ENCODE measurements at regions not wholly inside any gene's neighbourhood (a gene's known extent, or its start where the extent isn't known, plus 50 kb on each side); places are given as distances from the start of the nearest gene placed in this dataset.

DNA sequence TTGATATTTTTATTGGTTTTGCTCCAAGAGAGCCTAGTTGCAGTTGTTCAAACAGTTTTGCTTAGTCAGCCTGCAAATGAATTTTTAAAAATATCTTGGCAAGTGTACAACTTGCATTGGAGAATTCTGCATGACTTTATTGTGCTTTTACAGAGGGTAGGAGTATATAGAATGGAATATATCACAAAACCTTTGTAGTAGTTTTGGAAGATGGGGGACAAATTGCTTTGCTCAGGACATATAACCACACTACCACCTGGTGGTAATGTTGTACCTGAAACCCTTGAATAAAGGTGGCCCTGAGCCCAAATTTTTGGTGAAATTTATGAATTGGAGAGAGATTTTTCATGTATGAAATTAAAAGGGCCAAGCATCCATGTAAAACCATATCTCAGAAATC lies 645.2 kb downstream of the MED13L start:
- H3K4me1 Mint-ChIP-seq, result no peaks in the 10 kb centered on the region
- no peak overlapping the region for H3K27ac Mint-ChIP-seq
- no peaks in the 10 kb centered on the region for H3K36me3 Mint-ChIP-seq
- no peak overlapping the region for H3K4me3 Mint-ChIP-seq
- peaks cover 0 to 17% (median 3%) of the 10 kb centered on the region in 5 donors for H3K27me3 Mint-ChIP-seq
- DNase-seq (no peak), ATAC-seq (no peak)
- POLR2A ChIA-PET, result no interaction called here
- H3K9me3 Mint-ChIP-seq, result peaks cover 0 to 9% (median 0%) of the 10 kb centered on the region in 9 donors

DNA sequence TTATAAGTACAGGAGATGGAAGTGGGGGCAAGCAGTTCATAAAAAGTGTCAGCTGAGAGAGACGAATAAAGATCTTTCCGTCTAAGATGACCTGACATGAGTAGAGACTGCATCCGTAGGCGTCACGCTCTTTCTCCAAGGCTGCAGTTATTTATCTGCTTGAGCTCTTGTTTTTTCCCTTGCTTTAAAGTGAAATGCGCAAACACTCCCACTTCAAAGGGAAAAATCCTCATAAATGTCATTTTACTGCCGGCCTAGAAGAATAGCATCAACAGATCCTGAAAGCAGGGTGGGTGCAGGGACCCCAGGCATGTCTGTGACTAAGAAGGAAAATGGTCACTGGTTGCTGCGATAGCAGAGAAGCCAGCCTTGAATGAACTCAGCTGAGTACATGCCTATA lies 647.4 kb downstream of the MED13L start:
- POLR2A ChIA-PET, result no interaction called here
- H3K4me3 Mint-ChIP-seq, result no peak overlapping the region
- peaks cover 0 to 3% (median under 1%) of the 10 kb centered on the region in 9 donors for H3K9me3 Mint-ChIP-seq
- no peaks in the 10 kb centered on the region for H3K4me1 Mint-ChIP-seq
- DNase-seq (no peak), ATAC-seq (no peak)
- peaks cover 0 to 13% (median 2%) of the 10 kb centered on the region in 5 donors for H3K27me3 Mint-ChIP-seq
- no peak overlapping the region for H3K27ac Mint-ChIP-seq
- no peaks in the 10 kb centered on the region for H3K36me3 Mint-ChIP-seq

DNA sequence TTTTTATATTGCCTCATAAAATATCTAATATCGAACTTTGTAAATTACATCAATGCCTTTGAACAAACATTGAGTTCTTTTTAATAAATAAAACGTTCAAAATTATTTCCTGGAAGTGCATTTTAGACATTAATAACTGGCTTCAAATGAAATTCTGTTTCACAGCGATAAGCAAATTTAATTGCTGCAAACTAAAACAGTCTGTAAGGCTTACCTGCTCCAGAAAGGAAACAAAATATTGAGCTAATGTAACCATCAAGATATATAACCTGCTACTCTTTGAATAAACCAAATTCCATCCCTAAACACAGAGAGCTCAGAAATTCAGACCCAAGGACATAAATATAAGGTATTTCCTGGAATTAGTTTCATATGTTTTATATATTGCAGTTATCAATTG lies 651.3 kb downstream of the MED13L start:
- POLR2A ChIA-PET, result no interaction called here
- no peaks in the 10 kb centered on the region for H3K4me1 Mint-ChIP-seq
- H3K27ac Mint-ChIP-seq, result no peak overlapping the region
- DNase-seq, result no peak
- H3K27me3 Mint-ChIP-seq, result peaks cover 4 to 17% (median 10%) of the 10 kb centered on the region in 5 donors
- no peak for ATAC-seq
- H3K4me3 Mint-ChIP-seq, result no peak overlapping the region
- no peaks in the 10 kb centered on the region for H3K36me3 Mint-ChIP-seq
- H3K9me3 Mint-ChIP-seq, result peaks cover 0 to 8% (median 2%) of the 10 kb centered on the region in 9 donors

DNA sequence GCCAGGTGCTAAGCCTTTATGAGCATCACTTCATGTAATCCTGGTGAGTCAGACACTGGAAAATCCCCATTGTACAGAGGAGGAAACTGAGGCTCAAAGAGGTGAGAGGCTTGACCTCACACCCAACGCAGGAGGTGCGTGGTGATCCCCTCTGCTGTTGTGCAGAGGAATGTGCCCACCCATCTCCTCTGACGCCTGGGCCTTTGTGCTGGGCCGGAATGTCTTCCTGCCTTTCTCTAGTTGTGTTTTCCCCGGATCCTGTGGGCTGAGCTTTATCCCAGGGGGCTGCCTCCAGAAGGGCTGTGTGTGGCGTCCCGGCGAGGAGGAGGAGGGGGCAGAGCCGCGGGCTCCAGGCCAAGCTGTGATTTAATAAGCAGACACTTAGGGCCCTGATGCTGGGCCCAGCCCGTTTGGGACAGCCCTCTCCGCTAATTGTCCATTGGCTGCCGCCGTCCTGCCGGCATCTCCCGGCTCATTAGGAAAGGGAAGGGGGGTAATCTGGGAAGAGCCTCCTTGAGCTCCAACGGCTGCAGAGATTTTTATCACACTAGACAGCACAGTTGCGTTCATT lies 653.6 kb downstream of the MED13L start:
- H3K36me3 Mint-ChIP-seq, result no peaks in the 10 kb centered on the region
- POLR2A ChIA-PET, result no interaction called here
- peaks cover 0 to 2% (median 0%) of the 10 kb centered on the region in 4 donors for H3K4me1 Mint-ChIP-seq

DNA sequence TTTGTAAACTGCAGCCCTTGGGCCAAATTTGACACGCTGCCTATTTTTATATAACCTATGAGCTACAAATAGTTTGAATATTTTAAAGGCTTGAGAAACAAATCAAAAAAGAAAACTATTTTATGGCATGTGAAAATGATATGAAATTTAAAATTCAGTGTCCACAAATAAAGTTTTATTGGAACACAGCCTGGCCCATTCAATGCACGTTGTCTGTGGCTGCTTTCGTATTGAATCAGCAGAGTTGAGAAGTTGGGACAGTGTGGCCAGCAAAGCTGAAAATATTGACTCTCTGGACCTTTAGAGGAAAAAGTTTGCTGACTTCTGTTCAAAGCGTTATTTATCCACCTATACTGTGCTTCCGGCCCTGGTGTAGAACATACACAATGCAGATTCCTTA lies 654.2 kb downstream of the MED13L start:
- POLR2A ChIA-PET, result no interaction called here
- Mint-ChIP-seq H3K4me3 (no peak overlapping the region), H3K4me1 (peaks cover 0 to 2% (median 0%) of the 10 kb centered on the region in 4 donors), H3K27ac (no peak overlapping the region), H3K27me3 (peaks cover 6 to 39% (median 21%) of the 10 kb centered on the region in 5 donors), H3K9me3 (peaks cover 0 to 9% (median 5%) of the 10 kb centered on the region in 9 donors), H3K36me3 (no peaks in the 10 kb centered on the region)
- ATAC-seq, result no peak
- no peak for DNase-seq

More for the DNA sequence above, 653.6 kb downstream of the MED13L start:
- H3K27ac Mint-ChIP-seq, result no peak overlapping the region
- no peak for DNase-seq
- peaks cover 6 to 39% (median 20%) of the 10 kb centered on the region in 5 donors for H3K27me3 Mint-ChIP-seq
- peaks cover 0 to 8% (median 2%) of the 10 kb centered on the region in 9 donors for H3K9me3 Mint-ChIP-seq
- no peak for ATAC-seq
- peak overlapping the region in 1 of 10 donors; percentile 30 for H3K4me3 Mint-ChIP-seq

DNA sequence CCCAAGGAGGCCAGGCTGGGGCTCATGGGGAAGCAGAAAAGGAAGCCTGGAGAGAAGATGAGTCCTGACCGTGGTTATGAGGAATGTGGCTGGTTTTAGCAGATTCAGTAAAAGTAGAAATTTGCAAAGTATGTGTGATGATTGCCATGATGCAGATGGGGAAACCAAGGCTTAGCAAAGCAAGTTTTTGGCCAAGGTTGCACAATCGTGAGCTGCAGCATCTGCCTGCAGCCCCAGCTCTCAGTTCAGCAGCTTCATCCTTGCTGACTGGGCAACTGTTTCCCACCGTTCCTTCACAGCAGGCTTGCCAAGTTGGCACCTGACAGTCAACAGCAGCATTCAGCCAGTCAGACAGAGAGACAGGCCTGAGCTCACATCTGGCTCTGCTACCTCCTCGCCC lies 656.7 kb downstream of the MED13L start:
- POLR2A ChIA-PET, result no interaction called here
- Mint-ChIP-seq H3K27me3 (peaks cover 6 to 56% (median 24%) of the 10 kb centered on the region in 5 donors), H3K27ac (no peak overlapping the region), H3K9me3 (peaks cover 4 to 23% (median 8%) of the 10 kb centered on the region in 9 donors), H3K4me3 (no peak overlapping the region), H3K4me1 (peaks cover 0 to 4% (median 0%) of the 10 kb centered on the region in 4 donors), H3K36me3 (no peaks in the 10 kb centered on the region)
- no peak for DNase-seq
- no peak for ATAC-seq

DNA sequence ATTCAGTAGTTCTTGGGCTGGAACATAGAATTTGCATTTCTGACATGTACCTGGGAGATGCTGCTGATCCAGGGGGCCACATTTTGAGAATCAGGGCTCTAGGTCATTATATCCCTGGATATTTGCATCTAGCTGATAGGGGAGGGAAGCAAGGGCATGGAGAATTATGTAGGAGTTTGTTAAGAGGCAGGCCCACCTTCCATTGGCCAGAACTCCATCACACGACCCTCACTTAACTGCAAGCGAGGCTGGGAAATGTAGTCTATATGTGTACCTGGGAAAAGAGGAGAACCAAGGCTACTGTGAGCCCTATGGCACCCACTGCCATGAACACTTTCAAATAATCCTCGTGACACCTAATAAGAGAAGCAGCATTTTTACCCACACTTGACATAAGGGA lies 657.6 kb downstream of the MED13L start:
- Mint-ChIP-seq H3K9me3 (peaks cover under 1 to 23% (median 8%) of the 10 kb centered on the region in 9 donors), H3K4me3 (no peak overlapping the region), H3K36me3 (no peaks in the 10 kb centered on the region), H3K4me1 (peaks cover 0 to 4% (median 0%) of the 10 kb centered on the region in 4 donors), H3K27ac (no peak overlapping the region), H3K27me3 (peaks cover 6 to 56% (median 24%) of the 10 kb centered on the region in 5 donors)
- POLR2A ChIA-PET, result no interaction called here
- ATAC-seq, result no peak
- no peak for DNase-seq

DNA sequence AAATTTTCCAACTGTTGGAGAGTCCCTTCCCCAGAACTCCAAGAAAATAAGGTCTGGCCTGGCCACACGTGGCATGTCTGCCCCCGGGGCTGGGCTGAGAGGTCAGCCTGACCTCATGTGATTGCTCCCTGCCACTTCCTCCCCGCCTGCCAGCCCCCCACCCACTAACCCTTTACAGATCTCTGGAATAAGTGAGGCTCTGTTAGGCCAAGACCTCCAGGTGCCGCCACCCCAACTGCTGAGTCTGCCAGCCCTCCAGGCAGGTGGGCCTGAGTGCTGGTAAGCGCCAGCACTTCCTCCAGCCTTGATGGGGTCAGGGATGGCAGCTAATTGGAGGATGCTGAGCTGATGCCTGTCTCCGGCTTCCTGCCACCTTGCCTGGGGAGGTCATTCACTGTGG lies 658.4 kb downstream of the MED13L start:
- Mint-ChIP-seq H3K9me3 (peaks cover 0 to 23% (median 8%) of the 10 kb centered on the region in 9 donors), H3K27me3 (peaks cover 6 to 54% (median 24%) of the 10 kb centered on the region in 5 donors), H3K27ac (no peak overlapping the region), H3K4me1 (peaks cover 0 to 4% (median 0%) of the 10 kb centered on the region in 4 donors), H3K36me3 (no peaks in the 10 kb centered on the region), H3K4me3 (no peak overlapping the region)
- no peak for DNase-seq
- POLR2A ChIA-PET, result no interaction called here
- no peak for ATAC-seq

DNA sequence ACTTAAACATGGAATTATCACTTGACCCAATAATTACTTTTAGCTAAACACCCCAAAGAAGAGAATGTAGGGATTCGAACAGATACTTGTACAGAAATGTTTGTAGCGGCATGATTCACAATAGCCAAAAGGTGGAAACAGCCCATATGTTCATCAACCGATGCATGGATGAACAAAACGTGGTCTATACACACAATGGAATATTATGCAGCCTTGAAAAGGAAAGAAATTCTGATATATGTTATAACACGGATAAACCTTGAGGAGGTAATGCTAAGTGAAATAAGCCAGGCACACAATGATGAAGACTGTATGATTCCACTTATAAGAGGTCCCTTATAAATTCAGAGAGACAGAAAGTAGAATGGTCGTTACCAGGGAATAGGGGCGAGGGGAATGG lies 659.4 kb downstream of the MED13L start:
- H3K9me3 Mint-ChIP-seq, result peaks cover 2 to 23% (median 8%) of the 10 kb centered on the region in 9 donors
- H3K4me3 Mint-ChIP-seq, result peak overlapping the region in 1 of 10 donors; percentile 8
- peaks cover 0 to 4% (median 0%) of the 10 kb centered on the region in 4 donors for H3K4me1 Mint-ChIP-seq
- H3K27ac Mint-ChIP-seq, result no peak overlapping the region
- H3K27me3 Mint-ChIP-seq, result peaks cover 6 to 47% (median 18%) of the 10 kb centered on the region in 5 donors
- H3K36me3 Mint-ChIP-seq, result no peaks in the 10 kb centered on the region
- ATAC-seq, result no peak
- no peak for DNase-seq
- POLR2A ChIA-PET, result no interaction called here

DNA sequence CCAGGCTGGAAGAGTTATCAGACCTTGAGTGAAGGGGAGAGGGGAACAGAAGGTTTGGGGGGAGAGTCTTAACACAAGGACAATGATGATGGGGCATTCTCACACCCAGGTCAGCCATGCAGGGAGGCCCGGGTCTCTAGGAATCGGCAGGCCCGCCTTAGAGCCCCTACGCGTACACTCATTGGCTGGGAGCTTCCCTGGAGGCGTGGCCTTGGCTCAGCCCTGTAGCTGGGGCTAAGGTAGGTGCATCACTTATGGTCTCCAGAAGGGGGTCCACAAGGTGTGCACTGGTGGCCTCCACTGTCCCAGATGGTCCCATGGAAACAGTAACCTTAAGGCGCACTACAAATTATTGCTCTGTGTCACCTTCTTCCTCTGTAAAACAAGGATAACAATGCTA lies 660.1 kb downstream of the MED13L start:
- DNase-seq, result no peak
- H3K9me3 Mint-ChIP-seq, result peaks cover 2 to 23% (median 7%) of the 10 kb centered on the region in 9 donors
- POLR2A ChIA-PET, result no interaction called here
- H3K4me1 Mint-ChIP-seq, result peaks cover 0 to 4% (median 0%) of the 10 kb centered on the region in 4 donors
- H3K27me3 Mint-ChIP-seq, result peaks cover 6 to 47% (median 18%) of the 10 kb centered on the region in 5 donors
- ATAC-seq, result no peak
- no peak overlapping the region for H3K27ac Mint-ChIP-seq
- H3K36me3 Mint-ChIP-seq, result no peaks in the 10 kb centered on the region
- no peak overlapping the region for H3K4me3 Mint-ChIP-seq

DNA sequence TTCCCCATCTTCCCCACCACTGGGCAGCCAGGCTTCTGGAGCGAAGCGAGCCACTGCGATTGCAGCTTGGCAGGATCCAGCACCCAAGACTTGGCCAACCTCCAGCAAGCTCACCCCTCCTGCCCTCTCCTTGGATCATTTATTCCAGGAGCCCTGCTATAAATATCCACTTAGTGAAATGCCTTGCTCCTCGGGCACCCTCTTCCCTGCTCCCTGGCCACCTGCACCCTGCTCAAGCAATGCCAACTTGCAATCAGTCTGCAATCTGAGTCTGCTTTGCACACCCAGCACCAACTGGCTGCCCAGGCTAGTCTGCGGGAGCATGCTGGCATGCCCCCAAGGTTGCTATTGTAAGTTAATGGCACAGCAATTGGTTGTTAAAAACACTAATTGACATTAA lies 666.0 kb downstream of the MED13L start:
- DNase-seq (no peak), ATAC-seq (no peak)
- peaks cover 0 to 5% (median under 1%) of the 10 kb centered on the region in 9 donors for H3K9me3 Mint-ChIP-seq
- H3K27me3 Mint-ChIP-seq, result peaks cover 0 to 9% (median under 1%) of the 10 kb centered on the region in 5 donors
- POLR2A ChIA-PET, result no interaction called here
- H3K36me3 Mint-ChIP-seq, result no peaks in the 10 kb centered on the region
- peaks cover 0 to under 1% (median 0%) of the 10 kb centered on the region in 4 donors for H3K4me1 Mint-ChIP-seq
- no peak overlapping the region for H3K27ac Mint-ChIP-seq
- H3K4me3 Mint-ChIP-seq, result no peak overlapping the region

DNA sequence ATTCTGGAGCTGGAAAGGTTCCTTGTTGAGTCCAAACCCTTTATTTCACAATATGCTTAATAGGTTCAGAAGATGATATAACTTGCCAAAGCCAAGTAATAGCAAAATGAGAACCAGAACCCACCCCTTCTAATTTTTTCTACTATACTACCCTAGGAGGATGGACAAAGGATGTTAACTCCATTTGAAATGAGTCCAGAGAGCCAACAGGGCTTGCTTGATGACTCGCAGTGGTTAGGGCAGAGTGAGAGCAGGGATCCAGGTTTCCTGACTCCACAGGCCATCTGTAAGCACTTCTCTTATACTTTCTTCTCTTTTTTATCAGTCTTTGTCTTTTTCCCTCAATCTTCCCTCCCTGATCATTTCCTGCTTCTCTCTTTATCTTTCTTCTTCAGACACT lies 668.1 kb downstream of the MED13L start:
- no peak for ATAC-seq
- peaks cover 0 to 19% (median 3%) of the 10 kb centered on the region in 9 donors for H3K9me3 Mint-ChIP-seq
- POLR2A ChIA-PET, result no interaction called here
- no peak overlapping the region for H3K27ac Mint-ChIP-seq
- H3K4me1 Mint-ChIP-seq, result no peaks in the 10 kb centered on the region
- peaks cover 4 to 19% (median 11%) of the 10 kb centered on the region in 5 donors for H3K27me3 Mint-ChIP-seq
- H3K36me3 Mint-ChIP-seq, result peaks cover 0 to 6% (median 0%) of the 10 kb centered on the region in 3 donors
- DNase-seq, result no peak
- no peak overlapping the region for H3K4me3 Mint-ChIP-seq

DNA sequence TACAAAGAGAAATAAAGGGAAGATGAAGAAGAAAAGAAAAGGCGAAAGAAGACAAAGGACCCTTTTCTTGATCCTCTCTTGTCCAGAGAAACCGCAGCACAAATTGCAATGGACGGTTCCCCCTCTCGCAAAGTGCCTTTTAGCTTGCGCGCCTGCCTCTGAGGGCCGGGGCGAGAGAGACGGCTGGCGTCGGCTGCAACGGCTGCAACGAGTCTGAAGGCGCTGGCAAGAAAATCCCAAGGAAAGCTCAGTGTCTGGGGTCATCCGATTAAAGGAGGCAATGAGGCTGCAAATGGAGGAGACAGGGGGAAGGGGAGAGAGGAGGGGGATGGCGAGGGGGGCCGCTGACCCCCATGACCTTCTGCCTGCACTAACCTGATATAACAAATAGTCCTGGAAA lies 671.5 kb downstream of the MED13L start:
- ATAC-seq, result no peak
- no peak for DNase-seq
- Mint-ChIP-seq H3K27ac (no peak overlapping the region), H3K36me3 (peaks cover 0 to 6% (median 0%) of the 10 kb centered on the region in 3 donors), H3K9me3 (peaks cover 0 to 20% (median 3%) of the 10 kb centered on the region in 9 donors), H3K4me1 (no peaks in the 10 kb centered on the region), H3K27me3 (peaks cover 13 to 37% (median 21%) of the 10 kb centered on the region in 5 donors), H3K4me3 (no peak overlapping the region)
- POLR2A ChIA-PET, result no interaction called here
